ENCODE measurements at regions not wholly inside any gene's neighbourhood (a gene's known extent, or its start where the extent isn't known, plus 50 kb on each side); places are given as distances from the start of the nearest gene placed in this dataset.
A peak's percentile ranks its signal among the peaks of the same experiment; 100 is the strongest.
"Not testable (repeated sequence)": the region's sequence is repeated elsewhere in the genome, so short reads cannot be mapped to it uniquely, and the experiment has no call there.

DNA sequence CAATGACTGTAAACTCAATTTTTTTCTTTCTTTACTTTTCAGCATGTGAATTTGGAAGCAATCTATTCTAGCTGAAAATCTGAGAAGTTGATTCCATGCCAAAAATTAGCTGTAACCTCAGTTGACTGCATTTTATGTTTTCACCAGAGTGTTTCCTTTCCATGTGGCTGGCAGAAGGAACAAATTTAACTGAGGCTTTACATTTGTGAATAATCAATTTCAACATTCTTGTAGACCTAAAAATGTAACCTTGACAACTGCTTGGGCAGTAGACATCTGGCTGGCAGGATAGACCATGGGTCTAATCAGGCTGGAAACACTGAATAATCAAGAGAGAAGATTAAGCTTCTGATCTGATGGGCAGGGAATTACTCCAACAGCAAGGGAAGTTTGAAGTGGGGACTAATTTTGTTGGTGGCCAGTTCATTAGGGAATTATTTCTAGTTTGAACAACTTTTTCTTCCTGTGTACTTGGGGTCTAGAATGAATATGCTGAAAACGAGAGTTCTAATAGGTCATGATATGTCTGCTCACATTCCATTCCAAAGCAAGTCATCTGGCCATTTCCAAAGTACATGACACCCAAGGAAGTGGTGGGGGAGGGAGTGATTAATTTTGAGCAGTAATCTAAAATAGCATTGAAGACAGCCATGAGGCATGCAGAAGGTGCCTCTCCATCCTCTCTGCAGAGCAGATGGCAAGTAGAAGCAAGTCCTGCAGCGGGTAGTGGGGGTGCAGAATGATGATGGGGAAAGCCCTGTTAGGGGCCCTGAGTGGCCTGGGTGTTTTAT, 68.2 kb downstream of the ATP23 start:
- no peaks in the 10 kb centered on the region for H3K27me3 ChIP-seq (ENCODE audit: control insufficient read depth, insufficient read depth, low read length)
- peak; percentile 7 for FAIRE-seq
- DNase-seq (ENCODE audit: low read depth), result no peak
- H3K36me3 ChIP-seq (ENCODE audit: control insufficient read depth, insufficient read depth, low read length), result no peaks in the 10 kb centered on the region
- TF ChIP-seq, protein P1, sequence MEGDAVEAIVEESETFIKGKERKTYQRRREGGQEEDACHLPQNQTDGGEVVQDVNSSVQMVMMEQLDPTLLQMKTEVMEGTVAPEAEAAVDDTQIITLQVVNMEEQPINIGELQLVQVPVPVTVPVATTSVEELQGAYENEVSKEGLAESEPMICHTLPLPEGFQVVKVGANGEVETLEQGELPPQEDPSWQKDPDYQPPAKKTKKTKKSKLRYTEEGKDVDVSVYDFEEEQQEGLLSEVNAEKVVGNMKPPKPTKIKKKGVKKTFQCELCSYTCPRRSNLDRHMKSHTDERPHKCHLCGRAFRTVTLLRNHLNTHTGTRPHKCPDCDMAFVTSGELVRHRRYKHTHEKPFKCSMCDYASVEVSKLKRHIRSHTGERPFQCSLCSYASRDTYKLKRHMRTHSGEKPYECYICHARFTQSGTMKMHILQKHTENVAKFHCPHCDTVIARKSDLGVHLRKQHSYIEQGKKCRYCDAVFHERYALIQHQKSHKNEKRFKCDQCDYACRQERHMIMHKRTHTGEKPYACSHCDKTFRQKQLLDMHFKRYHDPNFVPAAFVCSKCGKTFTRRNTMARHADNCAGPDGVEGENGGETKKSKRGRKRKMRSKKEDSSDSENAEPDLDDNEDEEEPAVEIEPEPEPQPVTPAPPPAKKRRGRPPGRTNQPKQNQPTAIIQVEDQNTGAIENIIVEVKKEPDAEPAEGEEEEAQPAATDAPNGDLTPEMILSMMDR (IDR thresholded peaks at IDR 0.05; ENCODE audit: insufficient read depth, low read length, severe bottlenecking), result no peak
- no peak overlapping the region for H3K4me3 ChIP-seq (ENCODE audit: low read depth, low read length)

DNA sequence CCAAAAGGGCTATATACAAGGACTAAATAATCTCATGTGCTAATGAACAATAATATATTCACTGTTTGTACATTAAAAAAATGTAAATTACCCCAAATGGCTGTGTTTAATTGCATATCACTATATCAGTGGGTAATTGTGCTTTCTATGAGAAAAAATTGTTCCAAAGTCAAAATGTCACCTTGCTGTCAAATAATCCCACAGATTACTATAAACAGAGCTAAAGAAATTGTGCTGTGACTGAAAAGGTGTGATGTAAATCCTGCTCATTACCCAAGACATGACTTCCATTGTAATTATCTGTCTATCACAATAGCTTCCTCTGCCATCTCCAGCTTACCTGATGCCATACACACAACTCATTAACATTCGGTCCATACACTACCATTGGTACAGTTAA, 70.3 kb downstream of the ATP23 start:
- TF ChIP-seq, protein P1 (IDR thresholded peaks at IDR 0.05; ENCODE audit: insufficient read depth, low read length, severe bottlenecking), result no peak
- DNase-seq (ENCODE audit: low read depth) (no peak), FAIRE-seq (no peak)
- no peaks in the 10 kb centered on the region for H3K36me3 ChIP-seq (ENCODE audit: control insufficient read depth, insufficient read depth, low read length)
- H3K4me3 ChIP-seq (ENCODE audit: low read depth, low read length), result no peak overlapping the region
- H3K27me3 ChIP-seq (ENCODE audit: control insufficient read depth, insufficient read depth, low read length), result no peaks in the 10 kb centered on the region

DNA sequence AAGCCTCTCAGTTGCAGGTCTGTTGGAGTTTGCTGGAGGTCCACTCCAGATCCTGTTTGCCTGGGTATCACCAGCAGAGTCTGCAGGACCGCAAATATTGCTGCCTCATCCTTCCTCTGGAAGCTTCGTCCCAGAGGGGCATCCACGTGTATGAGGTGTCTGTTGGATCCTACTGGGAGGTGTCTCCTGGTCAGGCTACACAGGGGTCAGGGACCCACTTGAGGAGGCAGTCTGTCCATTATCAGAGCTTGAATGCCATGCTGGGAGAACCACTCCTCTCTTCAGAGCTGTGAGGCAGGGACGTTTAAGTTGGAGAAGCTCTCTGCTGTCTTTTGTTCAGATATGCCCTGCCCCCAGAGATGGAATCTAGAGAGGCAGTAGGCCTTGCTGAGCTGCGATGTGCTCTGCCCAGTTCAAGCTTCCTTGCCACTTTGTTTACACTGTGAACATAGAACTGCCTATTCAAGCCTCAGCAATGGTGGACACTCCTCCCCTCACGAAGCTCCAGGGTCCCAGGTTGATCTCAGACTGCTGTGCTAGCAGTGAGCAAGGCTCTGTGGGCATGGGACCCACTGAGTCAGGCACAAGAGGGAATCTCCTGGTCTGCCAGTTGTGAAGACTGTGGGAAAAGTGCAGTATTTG, 81.1 kb downstream of the ATP23 start:
- not testable (repeated sequence) for H3K36me3 ChIP-seq (ENCODE audit: control insufficient read depth, insufficient read depth, low read length); H3K27me3 ChIP-seq (ENCODE audit: control insufficient read depth, insufficient read depth, low read length); DNase-seq (ENCODE audit: low read depth); FAIRE-seq; H3K4me3 ChIP-seq (ENCODE audit: low read depth, low read length)

- no peak for FAIRE-seq
Observed at GRCh38 chr12:58025431-58025830, 84.1 kb downstream of the ATP23 start.

DNA sequence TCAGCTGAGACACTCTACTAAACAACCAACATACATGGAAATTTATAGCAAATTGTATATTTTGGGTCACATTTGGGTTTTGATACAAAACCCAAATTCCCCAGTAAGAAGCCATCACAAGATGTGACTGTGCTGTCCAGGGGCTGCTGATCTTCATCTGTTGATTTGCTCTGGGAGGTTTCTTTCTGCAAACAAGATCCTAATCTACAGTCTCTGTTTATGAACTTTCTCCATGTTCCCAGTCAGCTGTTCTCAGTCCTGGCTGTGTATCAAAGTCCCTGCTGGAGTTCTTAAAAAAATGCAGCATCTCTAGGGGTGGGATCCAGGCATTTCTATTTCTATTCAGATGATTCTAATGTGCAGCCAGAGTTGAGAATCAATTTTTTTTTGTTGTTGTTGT, 85.1 kb downstream of the ATP23 start:
- Histone ChIP-seq H3K4me3 (ENCODE audit: low read depth, low read length) (no peak overlapping the region), H3K27me3 (ENCODE audit: control insufficient read depth, insufficient read depth, low read length) (no peaks in the 10 kb centered on the region), H3K36me3 (ENCODE audit: control insufficient read depth, insufficient read depth, low read length) (no peaks in the 10 kb centered on the region)
- DNase-seq (ENCODE audit: low read depth) (no peak), FAIRE-seq (no peak)
- TF ChIP-seq, protein P1 (IDR thresholded peaks at IDR 0.05; ENCODE audit: insufficient read depth, low read length, severe bottlenecking), result no peak

More at GRCh38 chr12:58025431-58025830, 84.1 kb downstream of the ATP23 start:
- no peak for DNase-seq (ENCODE audit: low read depth)
- Histone ChIP-seq H3K36me3 (ENCODE audit: control insufficient read depth, insufficient read depth, low read length) (no peaks in the 10 kb centered on the region), H3K4me3 (ENCODE audit: low read depth, low read length) (no peak overlapping the region), H3K27me3 (ENCODE audit: control insufficient read depth, insufficient read depth, low read length) (no peaks in the 10 kb centered on the region)
- TF ChIP-seq, protein P1 (IDR thresholded peaks at IDR 0.05; ENCODE audit: insufficient read depth, low read length, severe bottlenecking), result no peak

All from bronchial epithelial cell (primary cell).